HepG2 (cell line): ENCODE measurements at regions not wholly inside any gene's neighbourhood (a gene's known extent, or its start where the extent isn't known, plus 50 kb on each side); places are given as distances from the start of the nearest gene placed in this dataset.

ENCODE experiments used
- ATAC-seq: fragments of 200-7000 bp; cut with Tn5 transposase; 3 replicates; pipeline ENCODE4 v1.9.1; 2020; ENCODE audit warnings: mild to moderate bottlenecking, moderate library complexity
- BruUV-seq: library from RNA; stranded (reverse); fragments of 400-500 nt; replicated peaks from 2 replicates; lab custom pipeline; 2021; lab: Mats Ljungman, UMichigan
- CTCF ChIA-PET: fragments of 300-600 bp; formaldehyde crosslinking; extraction: SDS; loops from one replicate; lab custom pipeline; 2021; ENCODE audit warnings: low total read pairs, inconsistent platforms, low intra/inter-chr PET ratio; lab: Yijun Ruan, JAX
- POLR2A ChIA-PET: fragments of 350-600 bp; sonication (Branson Sonifier 250); formaldehyde crosslinking; loops from one replicate; lab custom pipeline; 2020; ENCODE audit warnings: antibody characterized with exemption, inconsistent platforms; lab: Yijun Ruan, JAX
- DNase-seq: peaks from one replicate; pipeline ENCODE4 v3.0.0-alpha.2; 2015; ENCODE audit warnings: low spot score
- FAIRE-seq: peaks from 3 replicates; lab custom pipeline; 2011; peaks lifted over from hg19 to GRCh38; lab: Jason Lieb, UNC
- H2AFZ ChIP-seq: one replicate; pipeline ENCODE4 v1.6.1; 2011; ENCODE audit warnings: low read length, inconsistent platforms
- H3K27ac ChIP-seq: fragments of 300-600 bp; 3 replicates; pipeline ENCODE4 v1.8.0; 2011; ENCODE audit warnings: mixed run types, mild to moderate bottlenecking, mixed read lengths, low read length, inconsistent platforms; ENCODE audit not compliant: insufficient read depth; ENCODE audit errors: extremely low read length
- H3K27me3 ChIP-seq, 2 experiments: fragments of 200-600 bp in 1 of 2; 2 replicates in 1 of 2; 3 replicates in 1 of 2; pipeline versions ENCODE4 v1.6.0 to v1.8.0; 2011; ENCODE audit warnings: low read length in 2 of 2, mild to moderate bottlenecking in 2 of 2, moderate library complexity in 2 of 2, inconsistent platforms in 1 of 2; ENCODE audit not compliant: insufficient read depth in 2 of 2, control insufficient read depth in 1 of 2
- H3K36me3 ChIP-seq, 2 experiments: fragments of 200-600 bp in 1 of 2; replicated peaks in 1 of 2; 2 replicates in 1 of 2; 3 replicates in 1 of 2; pipeline versions ENCODE4 v1.5.1 to v1.8.0; 2011; ENCODE audit warnings: low read length in 2 of 2, inconsistent platforms in 1 of 2; ENCODE audit not compliant: insufficient read depth in 2 of 2, control insufficient read depth in 1 of 2
- H3K4me1 ChIP-seq: 2 replicates; pipeline ENCODE4 v1.5.1; 2012; ENCODE audit warnings: low read length, inconsistent platforms; ENCODE audit not compliant: insufficient read depth
- H3K4me2 ChIP-seq: 2 replicates; pipeline ENCODE4 v1.6.0; 2011; ENCODE audit warnings: low read depth, low read length, inconsistent platforms
- H3K4me3 ChIP-seq, 3 experiments: fragments of 200-600 bp in 1 of 3; sonication (generic), shearing (Covaris generic) in 1 of 3; replicated peaks in 1 of 3; 2 replicates each; pipeline ENCODE4 v1.5.1; 2011 to 2016; ENCODE audit warnings: low read length in 3 of 3, inconsistent platforms in 2 of 3, low read depth in 2 of 3, mild to moderate bottlenecking in 2 of 3, control low read depth in 1 of 3, mixed read lengths in 1 of 3; ENCODE audit not compliant: insufficient read depth in 1 of 3
- H3K79me2 ChIP-seq: one replicate; pipeline ENCODE4 v1.6.1; 2011; ENCODE audit warnings: low read length, inconsistent platforms; ENCODE audit not compliant: insufficient read depth
- H3K9ac ChIP-seq: 2 replicates; pipeline ENCODE4 v1.6.0; 2011; ENCODE audit warnings: mild to moderate bottlenecking, low read depth, low read length, inconsistent platforms; ENCODE audit not compliant: insufficient read depth
- H3K9me3 ChIP-seq: 2 replicates; pipeline ENCODE4 v1.5.1; 2012; ENCODE audit warnings: mild to moderate bottlenecking, low read length
- H4K20me1 ChIP-seq: 2 replicates; pipeline ENCODE4 v1.6.0; 2011; ENCODE audit warnings: inconsistent platforms, mild to moderate bottlenecking, low read length, moderate library complexity; ENCODE audit not compliant: insufficient read depth
- CEBPB ChIP-seq: IDR thresholded peaks from 2 replicates; pipeline ENCODE4 v1.6.1; 2011; ENCODE audit warnings: low read depth, low read length, improper control_type of control experiment, borderline replicate concordance
- GFI1 ChIP-seq: sonication (generic); formaldehyde crosslinking; IDR thresholded peaks from 2 replicates; pipeline ENCODE4 v1.5.0; 2020; ENCODE audit warnings: missing genetic modification reagents, mild to moderate bottlenecking, borderline replicate concordance
- MTF2 ChIP-seq: sonication (generic); formaldehyde crosslinking; IDR thresholded peaks from 2 replicates; pipeline ENCODE4 v1.5.0; 2020; ENCODE audit warnings: missing genetic modification reagents, borderline replicate concordance
- NPAS2 ChIP-seq: sonication (generic); formaldehyde crosslinking; IDR thresholded peaks from 2 replicates; pipeline ENCODE4 v1.8.0; 2022; ENCODE audit warnings: mild to moderate bottlenecking, missing genetic modification reagents, borderline replicate concordance
- TGIF2 ChIP-seq: IDR thresholded peaks from 2 replicates; pipeline ENCODE4 v1.6.1; 2016; ENCODE audit warnings: control low read depth, missing compliant biosample characterization
- ZNF660 ChIP-seq: sonication (generic); formaldehyde crosslinking; IDR thresholded peaks from 2 replicates; pipeline ENCODE4 v1.5.1; 2020; ENCODE audit warnings: mild to moderate bottlenecking, low read depth, missing genetic modification reagents, borderline replicate concordance
- ZNF674 ChIP-seq: sonication (generic); formaldehyde crosslinking; IDR thresholded peaks from 2 replicates; pipeline ENCODE4 v1.5.0; 2020; ENCODE audit warnings: low read depth, mild to moderate bottlenecking, missing genetic modification reagents
- WGBS: methylation state at CpG from one replicate; pipeline ENCODE4 v1.1.6; 2017; ENCODE audit warnings: low lambda C conversion rate; 5-methylcytosine and 5-hydroxymethylcytosine counted together
- in situ Hi-C: cut with HindIII; loops from 2 replicates; pipeline ENCODE4 v1.10.0; 2017; ENCODE audit warnings: low pct_unique_long_range_greater_than_20kb; ENCODE audit not compliant: extremely low pct_ligation_motif_present
- intact Hi-C: fragments of 100-400 bp; cut with micrococcal nuclease; formaldehyde crosslinking; loops from one replicate; pipeline ENCODE4 v1.10.0; 2022; ENCODE audit not compliant: unreplicated experiment

GRCh38 chr21:16755061-16755460 is 757.8 kb upstream of the CXADR start:
- in situ Hi-C loops (no loop called here), intact Hi-C loops (no loop called here)
- Histone ChIP-seq H2AFZ (no peak overlapping the region), H3K79me2 (no peaks in the 10 kb centered on the region), H3K36me3 (no peaks in the 10 kb centered on the region), H3K4me2 (no peak overlapping the region), H3K4me1 (no peaks in the 10 kb centered on the region), H4K20me1 (no peaks in the 10 kb centered on the region), H3K27me3 (no peaks in the 10 kb centered on the region), H3K4me3 (no peak overlapping the region), H3K9me3 (no peaks in the 10 kb centered on the region), H3K9ac (no peak overlapping the region), H3K27ac (no peak overlapping the region)
- ChIA-PET CTCF (no interaction called here), POLR2A (no interaction called here)
- BruUV-seq: no TSS peak
- TF ChIP-seq NPAS2 (CRISPR knock-in tag): no peak
- TF ChIP-seq ZNF674 (CRISPR knock-in tag): no peak
- no peak for TF ChIP-seq MTF2 (CRISPR knock-in tag)
- no peak for TF ChIP-seq TGIF2 (CRISPR knock-in tag)
- FAIRE-seq (no peak), DNase-seq (no peak), ATAC-seq (no peak)

- no peaks in the 10 kb centered on the region for H3K79me2 ChIP-seq
- H4K20me1 ChIP-seq: no peaks in the 10 kb centered on the region
- BruUV-seq: no TSS peak
- WGBS: 4% methylated on average over 2 of the region's 2 CpGs
- H3K4me1 ChIP-seq: no peaks in the 10 kb centered on the region
- DNase-seq: no peak
- no peak overlapping the region for H3K27ac ChIP-seq
- H3K9ac ChIP-seq: no peak overlapping the region
- POLR2A ChIA-PET: no interaction called here
- TF ChIP-seq ZNF660: no peak
- peak; percentile 53; the same call in 1 of the 2 replicates for TF ChIP-seq CEBPB
- no peak for TF ChIP-seq GFI1 (CRISPR knock-in tag)
- TF ChIP-seq, all 625 proteins: peak for 1
- Histone ChIP-seq H3K4me3 (no peak overlapping the region), H3K9me3 (no peaks in the 10 kb centered on the region), H3K36me3 (no peaks in the 10 kb centered on the region), H3K4me2 (no peak overlapping the region), H2AFZ (no peak overlapping the region), H3K27me3 (no peaks in the 10 kb centered on the region)
- in situ Hi-C loops: no loop called here
- ATAC-seq (no peak), FAIRE-seq (no peak)
- CTCF ChIA-PET: no interaction called here
- intact Hi-C loops: no loop called here
These were observed 745.6 kb upstream of the CXADR start for GRCh38 chr21:16767201-16767600.
